RWPE2 (cell line): ENCODE measurements at regions not wholly inside any gene's neighbourhood (a gene's known extent, or its start where the extent isn't known, plus 50 kb on each side); places are given as distances from the start of the nearest gene placed in this dataset.

Experiments used
- ATAC-seq: fragments of 200-7000 bp; cut with Tn5 transposase; 3 replicates; pipeline ENCODE4 v1.9.1; 2021; ENCODE audit warnings: low read depth
- DNase-seq: peaks from one replicate; pipeline ENCODE4 v3.0.0-alpha.2; 2020; ENCODE audit warnings: low spot score
- H3K27ac ChIP-seq: fragments of 450-650 bp; 2 replicates; pipeline ENCODE4 v1.5.1; 2017; ENCODE audit warnings: mild to moderate bottlenecking; ENCODE audit not compliant: poor library complexity, severe bottlenecking
- H3K27me3 ChIP-seq: fragments of 250-450 bp; sonication (Bioruptor Pico); 2 replicates; pipeline ENCODE4 v1.5.1; 2021; ENCODE audit warnings: mild to moderate bottlenecking, moderate library complexity; ENCODE audit not compliant: insufficient read depth, poor library complexity, severe bottlenecking
- H3K36me3 ChIP-seq: fragments of 250-450 bp; sonication (Bioruptor Pico); 2 replicates; pipeline ENCODE4 v1.5.1; 2020; ENCODE audit warnings: low read depth, mild to moderate bottlenecking, moderate library complexity
- H3K4me1 ChIP-seq: fragments of 250-450 bp; sonication (Bioruptor Pico); 2 replicates; pipeline ENCODE4 v1.5.1; 2021; ENCODE audit warnings: mild to moderate bottlenecking, moderate library complexity; ENCODE audit not compliant: insufficient read depth, poor library complexity, severe bottlenecking
- H3K4me3 ChIP-seq: fragments of 250-450 bp; sonication (Bioruptor Pico); 2 replicates; pipeline ENCODE4 v1.5.1; 2021; ENCODE audit warnings: mild to moderate bottlenecking, moderate library complexity; ENCODE audit not compliant: severe bottlenecking
- H3K9me3 ChIP-seq: fragments of 250-450 bp; sonication (Bioruptor Pico); 2 replicates; pipeline ENCODE4 v1.5.1; 2021; ENCODE audit warnings: mild to moderate bottlenecking, moderate library complexity; ENCODE audit not compliant: severe bottlenecking
- TF ChIP-seq, protein P1 (sequence below): fragments of 450-650 bp; IDR thresholded peaks from one replicate; pipeline ENCODE4 v1.5.1; 2017; ENCODE audit warnings: mild to moderate bottlenecking, moderate library complexity; ENCODE audit not compliant: poor library complexity, severe bottlenecking

DNA sequence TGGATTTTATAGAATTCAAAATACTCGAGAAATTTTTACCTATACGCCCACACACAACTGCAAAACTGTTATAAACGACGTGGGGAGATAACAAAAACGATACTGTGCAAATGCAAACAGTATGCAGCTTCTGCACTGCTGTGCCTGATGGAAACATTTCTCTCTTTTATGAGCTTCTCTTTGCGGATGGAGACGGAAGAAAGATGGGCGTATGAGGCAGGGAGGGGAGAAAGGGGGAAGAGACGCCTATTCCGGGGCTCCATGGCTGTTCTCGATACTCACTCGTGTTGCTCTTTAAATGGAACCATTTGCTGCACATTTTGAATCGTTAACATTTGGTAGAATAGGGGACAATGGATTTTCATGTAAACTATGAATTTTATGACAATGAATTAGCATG is 69.1 kb upstream of the EXOC2 start:
- ATAC-seq, result no peak; the same call in 2 of the 3 replicates
- DNase-seq, result no peak
- Histone ChIP-seq H3K4me3 (no peak overlapping the region), H3K27ac (no peak overlapping the region), H3K36me3 (no peaks in the 10 kb centered on the region), H3K27me3 (no peaks in the 10 kb centered on the region), H3K9me3 (no peaks in the 10 kb centered on the region), H3K4me1 (no peaks in the 10 kb centered on the region)
- TF ChIP-seq, protein P1, sequence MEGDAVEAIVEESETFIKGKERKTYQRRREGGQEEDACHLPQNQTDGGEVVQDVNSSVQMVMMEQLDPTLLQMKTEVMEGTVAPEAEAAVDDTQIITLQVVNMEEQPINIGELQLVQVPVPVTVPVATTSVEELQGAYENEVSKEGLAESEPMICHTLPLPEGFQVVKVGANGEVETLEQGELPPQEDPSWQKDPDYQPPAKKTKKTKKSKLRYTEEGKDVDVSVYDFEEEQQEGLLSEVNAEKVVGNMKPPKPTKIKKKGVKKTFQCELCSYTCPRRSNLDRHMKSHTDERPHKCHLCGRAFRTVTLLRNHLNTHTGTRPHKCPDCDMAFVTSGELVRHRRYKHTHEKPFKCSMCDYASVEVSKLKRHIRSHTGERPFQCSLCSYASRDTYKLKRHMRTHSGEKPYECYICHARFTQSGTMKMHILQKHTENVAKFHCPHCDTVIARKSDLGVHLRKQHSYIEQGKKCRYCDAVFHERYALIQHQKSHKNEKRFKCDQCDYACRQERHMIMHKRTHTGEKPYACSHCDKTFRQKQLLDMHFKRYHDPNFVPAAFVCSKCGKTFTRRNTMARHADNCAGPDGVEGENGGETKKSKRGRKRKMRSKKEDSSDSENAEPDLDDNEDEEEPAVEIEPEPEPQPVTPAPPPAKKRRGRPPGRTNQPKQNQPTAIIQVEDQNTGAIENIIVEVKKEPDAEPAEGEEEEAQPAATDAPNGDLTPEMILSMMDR, result no peak

DNA sequence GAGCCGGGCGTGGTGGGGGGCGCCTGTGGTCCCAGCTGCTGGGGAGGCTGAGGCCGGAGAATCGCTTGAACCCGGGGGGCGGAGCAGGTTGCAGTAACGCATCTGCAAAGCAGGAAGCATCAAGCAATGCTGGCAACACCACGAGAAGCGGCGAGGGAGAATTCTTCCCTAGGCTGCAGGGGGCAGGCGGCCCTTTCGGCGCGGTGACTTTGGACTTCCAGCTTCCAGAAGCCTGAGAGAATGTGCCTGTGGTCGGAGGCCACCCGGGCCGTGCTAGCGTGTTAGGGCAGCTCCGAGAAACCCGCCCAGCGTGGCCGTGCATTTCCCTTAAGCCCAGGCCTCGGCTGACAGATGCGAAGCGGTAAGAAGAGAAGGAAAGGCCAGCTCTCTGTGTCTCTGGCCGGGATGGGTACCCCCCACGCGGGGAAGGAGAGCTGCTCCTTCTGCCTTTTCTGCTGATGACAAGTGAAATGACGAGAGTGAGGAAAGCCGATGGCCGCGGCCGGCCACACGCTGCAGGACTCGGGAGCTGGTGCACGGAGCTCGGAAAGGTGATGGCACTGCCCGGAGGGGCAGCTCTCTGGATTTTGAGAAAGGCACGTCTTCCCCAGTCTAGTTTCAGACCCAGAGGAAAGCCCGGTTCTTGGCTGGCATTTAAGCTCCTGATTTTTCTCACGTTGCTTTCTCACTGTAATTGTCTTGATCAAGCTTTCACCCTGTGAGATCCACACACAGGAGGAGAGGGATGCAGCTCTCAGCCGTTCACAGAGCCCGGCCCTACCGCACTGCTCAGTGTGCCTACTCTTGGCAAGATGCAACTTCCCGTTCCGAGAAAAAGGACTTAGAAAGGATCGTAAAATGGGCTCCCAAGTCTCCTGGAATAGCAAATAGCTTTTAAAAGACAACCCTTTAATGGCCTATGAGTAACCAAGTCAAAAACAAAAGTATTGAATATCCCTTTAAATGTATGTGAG is 68.3 kb upstream of the EXOC2 start:
- Histone ChIP-seq H3K36me3 (no peaks in the 10 kb centered on the region), H3K4me1 (no peaks in the 10 kb centered on the region), H3K4me3 (no peak overlapping the region), H3K9me3 (no peaks in the 10 kb centered on the region), H3K27me3 (no peaks in the 10 kb centered on the region), H3K27ac (no peak overlapping the region)
- TF ChIP-seq, protein P1, result no peak
- DNase-seq (no peak), ATAC-seq (peak; percentile 35; the same call in 2 of the 3 replicates)

DNA sequence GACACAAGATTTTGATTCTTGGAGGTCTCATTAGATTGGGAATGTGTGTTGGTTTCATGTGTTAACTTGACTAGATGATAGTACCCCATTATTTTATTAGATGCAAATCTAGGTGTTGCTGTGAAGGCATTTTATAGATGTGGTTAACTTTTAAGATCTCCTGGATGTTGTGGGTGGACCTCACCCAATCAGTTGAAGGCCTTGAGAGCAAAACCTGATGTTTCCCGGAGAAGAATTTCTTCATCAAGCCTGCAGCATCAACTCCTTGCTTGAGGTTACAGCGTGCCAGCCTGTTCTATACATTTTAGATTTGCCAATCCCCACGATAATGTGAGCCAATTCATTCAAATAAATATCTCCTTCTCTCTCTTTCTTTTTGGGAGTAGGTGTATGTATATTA is 66.8 kb upstream of the EXOC2 start:
- Histone ChIP-seq H3K9me3 (no peaks in the 10 kb centered on the region), H3K4me1 (no peaks in the 10 kb centered on the region), H3K36me3 (no peaks in the 10 kb centered on the region), H3K27me3 (no peaks in the 10 kb centered on the region), H3K27ac (no peak overlapping the region), H3K4me3 (no peak overlapping the region)
- TF ChIP-seq, protein P1, result no peak
- ATAC-seq, result no peak
- DNase-seq, result no peak

DNA sequence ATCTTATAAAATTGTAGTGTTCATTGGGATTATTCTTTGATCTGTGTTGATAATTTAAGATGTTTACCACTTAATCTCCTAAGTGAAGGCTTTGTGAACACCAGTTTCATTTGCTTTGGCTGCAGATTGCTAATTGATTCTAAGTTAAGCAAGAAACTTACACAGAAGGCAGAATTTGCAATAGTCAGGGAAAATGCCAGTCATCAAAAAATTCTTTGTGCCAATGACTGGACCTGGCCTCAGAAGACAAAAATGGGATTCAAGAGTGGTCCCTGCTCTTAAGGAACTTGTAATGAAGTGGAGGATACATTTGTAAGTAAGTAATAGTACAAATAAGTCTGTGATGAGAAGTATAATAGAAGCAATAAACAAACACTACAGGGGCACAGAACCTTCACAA is 63.3 kb upstream of the EXOC2 start:
- DNase-seq (no peak), ATAC-seq (no peak)
- Histone ChIP-seq H3K4me1 (no peaks in the 10 kb centered on the region), H3K4me3 (no peak overlapping the region), H3K9me3 (no peaks in the 10 kb centered on the region), H3K27me3 (no peaks in the 10 kb centered on the region), H3K36me3 (no peaks in the 10 kb centered on the region), H3K27ac (no peak overlapping the region)
- TF ChIP-seq, protein P1, result no peak

DNA sequence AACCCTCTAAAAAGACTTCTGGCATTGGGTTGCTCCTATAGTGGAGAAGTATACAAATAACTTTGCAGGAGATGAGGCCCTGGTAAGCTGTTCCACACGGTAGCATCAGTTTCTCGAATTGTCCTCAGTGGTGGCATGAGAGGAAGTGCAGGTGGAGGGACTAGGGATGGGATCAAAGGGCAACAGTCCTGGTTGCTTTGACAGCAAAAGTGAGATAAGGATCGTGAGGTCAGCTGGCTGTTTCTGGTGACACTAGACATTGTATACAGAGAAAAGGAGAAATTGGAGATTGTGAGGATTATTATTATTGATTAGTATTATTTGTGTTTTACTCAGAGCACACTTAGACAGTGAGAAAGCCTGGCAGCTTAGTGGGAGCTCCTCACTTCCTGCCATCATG is 61.3 kb upstream of the EXOC2 start:
- H3K9me3 ChIP-seq, result no peaks in the 10 kb centered on the region
- no peak overlapping the region for H3K27ac ChIP-seq
- no peaks in the 10 kb centered on the region for H3K27me3 ChIP-seq
- no peaks in the 10 kb centered on the region for H3K4me1 ChIP-seq
- no peak for DNase-seq
- H3K4me3 ChIP-seq, result no peak overlapping the region
- TF ChIP-seq, protein P1, result no peak
- no peaks in the 10 kb centered on the region for H3K36me3 ChIP-seq
- ATAC-seq, result no peak
